Peyer's patch (tissue), 4 donors: ENCODE measurements at regions not wholly inside any gene's neighbourhood (a gene's known extent, or its start where the extent isn't known, plus 50 kb on each side); places are given as distances from the start of the nearest gene placed in this dataset.

ENCODE experiments used
- CTCF ChIP-seq, 6 experiments: fragments of 450-650 bp in 4 of 6; fragments of 200-600 bp in 2 of 6; sonication (generic) in 1 of 6; IDR thresholded peaks; one replicate each; pipeline ENCODE4 v1.5.1; 2017 to 2019; ENCODE audit warnings: antibody characterized with exemption in 6 of 6, mild to moderate bottlenecking in 3 of 6, moderate library complexity in 1 of 6
- POLR2A ChIP-seq, 2 donors: fragments of 450-650 bp; IDR thresholded peaks; one replicate each; pipeline ENCODE4 v1.5.1; 2017; ENCODE audit warnings: antibody characterized with exemption in 2 of 2, mild to moderate bottlenecking in 2 of 2, moderate library complexity in 2 of 2

GRCh38 chr6:133047706-133048105, 193.5 kb upstream of the EYA4 start:
- TF ChIP-seq CTCF (IDR thresholded peaks at IDR 0.05) (no peak), POLR2A (IDR thresholded peaks at IDR 0.05) (no peak)
